Activated T-cell treated with anti-CD3 and anti-CD28 coated beads, Interleukin-2, amount 50 U/mL, for 4 hours (primary cell): ENCODE measurements at regions not wholly inside any gene's neighbourhood (a gene's known extent, or its start where the extent isn't known, plus 50 kb on each side); places are given as distances from the start of the nearest gene placed in this dataset.
"Not testable (repeated sequence)": the region's sequence is repeated elsewhere in the genome, so short reads cannot be mapped to it uniquely, and the experiment has no call there.

Source experiments
- ATAC-seq, 2 donors: fragments of 200-7000 bp; cut with Tn5 transposase; one replicate each; pipeline ENCODE4 v1.10.0; 2021
- DNase-seq: peaks from one replicate; pipeline ENCODE4 v3.0.0-alpha.2; 2020
- H3K27me3 Mint-ChIP-seq: one replicate; pipeline ENCODE4 v1.8.0; 2021; ENCODE audit warnings: low read depth, mixed read lengths
- H3K36me3 Mint-ChIP-seq: one replicate; pipeline ENCODE4 v1.8.0; 2022; ENCODE audit warnings: mixed read lengths; ENCODE audit not compliant: insufficient read depth
- H3K4me1 Mint-ChIP-seq: one replicate; pipeline ENCODE4 v1.8.0; 2021; ENCODE audit warnings: low read depth, mixed read lengths
- H3K4me3 Mint-ChIP-seq: one replicate; pipeline ENCODE4 v1.8.0; 2021; ENCODE audit warnings: mild to moderate bottlenecking, moderate library complexity, mixed read lengths
- H3K9me3 Mint-ChIP-seq: one replicate; pipeline ENCODE4 v1.8.0; 2021; ENCODE audit warnings: mixed read lengths

- Mint-ChIP-seq H3K4me1 (no peaks in the 10 kb centered on the region), H3K36me3 (no peaks in the 10 kb centered on the region), H3K4me3 (no peak overlapping the region), H3K27me3 (no peaks in the 10 kb centered on the region), H3K9me3 (no peaks in the 10 kb centered on the region)
- DNase-seq, result no peak
- no peak for ATAC-seq
Measured at GRCh38 chr3:88262527-88262926, 112.8 kb downstream of the C3orf38 start.

DNA sequence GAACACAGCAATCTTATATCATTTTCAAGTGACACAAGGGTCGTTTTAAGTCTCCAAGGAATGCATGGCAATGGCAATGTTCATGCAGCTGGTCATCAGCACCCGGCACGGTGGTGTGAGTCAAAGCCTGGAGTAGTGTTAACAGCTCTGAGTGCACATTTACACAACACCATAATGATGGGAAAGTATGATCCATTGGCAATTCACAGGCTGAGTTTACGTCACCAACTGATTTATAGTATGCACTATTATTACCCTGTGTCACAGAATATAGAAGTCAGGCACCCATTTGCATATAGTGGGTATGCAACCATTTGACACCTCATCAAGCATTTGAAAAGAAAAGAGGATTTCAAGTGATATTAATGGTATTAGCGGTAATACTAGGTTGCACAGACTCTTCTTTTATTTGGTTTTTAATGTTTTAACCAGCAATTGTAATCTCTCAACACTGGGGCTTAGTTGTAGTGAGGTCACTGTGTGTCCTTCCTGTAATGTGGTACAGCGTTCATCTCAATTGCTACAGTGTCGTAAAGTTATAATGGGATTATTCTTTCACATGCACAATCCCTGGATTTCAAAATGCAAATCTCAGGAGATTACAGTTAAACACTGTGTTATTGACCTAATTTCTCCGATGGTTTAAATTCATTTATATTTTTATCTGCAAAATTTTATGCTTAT, 113.8 kb downstream of the C3orf38 start:
- Mint-ChIP-seq H3K4me1 (no peaks in the 10 kb centered on the region), H3K4me3 (no peak overlapping the region), H3K36me3 (no peaks in the 10 kb centered on the region), H3K9me3 (no peaks in the 10 kb centered on the region), H3K27me3 (no peaks in the 10 kb centered on the region)
- ATAC-seq, result no peak
- DNase-seq, result no peak

- no peak overlapping the region for H3K4me3 Mint-ChIP-seq
- no peaks in the 10 kb centered on the region for H3K36me3 Mint-ChIP-seq
- no peak for ATAC-seq
- no peaks in the 10 kb centered on the region for H3K9me3 Mint-ChIP-seq
- no peaks in the 10 kb centered on the region for H3K27me3 Mint-ChIP-seq
- no peaks in the 10 kb centered on the region for H3K4me1 Mint-ChIP-seq
- DNase-seq, result no peak
Measured at GRCh38 chr3:88267441-88267840, 117.7 kb downstream of the C3orf38 start.

DNA sequence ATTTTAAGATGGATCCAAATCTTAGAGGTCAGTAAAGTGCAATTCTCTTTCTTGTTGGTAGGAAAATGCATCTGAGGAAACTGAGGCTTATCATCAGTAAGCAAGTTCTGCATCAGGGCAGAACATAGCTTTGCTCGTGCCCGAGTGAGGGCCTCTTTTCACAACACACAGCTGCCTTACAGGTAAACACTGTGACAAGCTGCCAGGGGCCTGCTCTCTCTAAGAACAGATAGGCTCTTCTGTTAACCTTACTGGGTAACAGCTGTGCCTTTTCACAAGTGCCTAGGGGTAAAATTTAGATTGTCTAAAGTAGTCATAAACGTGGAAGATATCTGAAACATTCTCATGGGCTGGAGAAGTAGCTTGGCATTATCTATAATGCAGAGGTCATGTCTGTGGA, 118.1 kb downstream of the C3orf38 start:
- Mint-ChIP-seq H3K4me1 (no peaks in the 10 kb centered on the region), H3K4me3 (no peak overlapping the region), H3K27me3 (no peaks in the 10 kb centered on the region), H3K36me3 (no peaks in the 10 kb centered on the region), H3K9me3 (no peaks in the 10 kb centered on the region)
- DNase-seq, result no peak
- ATAC-seq, result no peak

GRCh38 chr3:88280326-88280725, 130.6 kb downstream of the C3orf38 start:
- DNase-seq (no peak), ATAC-seq (no peak)
- no peaks in the 10 kb centered on the region for H3K9me3 Mint-ChIP-seq
- H3K36me3 Mint-ChIP-seq, result no peaks in the 10 kb centered on the region
- H3K27me3 Mint-ChIP-seq, result no peaks in the 10 kb centered on the region
- no peak overlapping the region for H3K4me3 Mint-ChIP-seq
- H3K4me1 Mint-ChIP-seq, result no peaks in the 10 kb centered on the region

DNA sequence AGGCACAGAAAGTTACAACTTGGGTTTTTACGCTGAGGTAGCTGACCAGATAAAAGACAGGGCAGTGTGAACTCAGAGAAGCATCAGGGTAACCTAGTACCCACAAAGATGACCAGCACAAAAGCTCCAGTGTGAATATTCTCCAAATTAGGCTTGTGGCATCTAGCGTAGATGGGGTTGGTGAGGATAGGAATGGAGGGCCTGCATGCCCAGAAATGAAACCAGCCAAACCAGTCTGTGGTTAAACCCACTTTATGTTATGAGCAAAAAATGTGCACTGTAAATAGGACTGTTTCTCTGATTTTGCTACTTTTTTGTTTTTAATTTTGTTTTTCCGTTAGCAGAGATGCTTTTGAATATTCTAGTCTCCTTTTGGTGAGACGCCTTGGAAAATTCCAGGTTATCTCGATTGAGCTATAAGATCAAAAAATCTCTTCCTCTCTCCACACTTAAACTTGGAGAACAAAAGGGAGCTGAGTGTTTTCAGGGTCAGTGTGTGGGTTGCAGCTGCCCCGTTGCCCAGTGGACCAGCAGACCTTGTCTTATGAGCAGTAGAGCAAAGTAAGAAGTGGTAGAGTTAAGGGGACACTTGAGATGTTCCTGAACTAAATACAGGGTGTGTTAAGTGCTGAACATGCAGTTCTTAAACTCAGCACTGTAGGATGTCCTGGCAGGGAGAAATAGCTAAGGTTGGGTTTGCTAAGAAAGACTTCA, 132.9 kb downstream of the C3orf38 start:
- Mint-ChIP-seq H3K9me3 (no peaks in the 10 kb centered on the region), H3K36me3 (no peaks in the 10 kb centered on the region), H3K4me1 (no peaks in the 10 kb centered on the region), H3K27me3 (no peaks in the 10 kb centered on the region), H3K4me3 (no peak overlapping the region)
- ATAC-seq, result no peak
- no peak for DNase-seq

DNA sequence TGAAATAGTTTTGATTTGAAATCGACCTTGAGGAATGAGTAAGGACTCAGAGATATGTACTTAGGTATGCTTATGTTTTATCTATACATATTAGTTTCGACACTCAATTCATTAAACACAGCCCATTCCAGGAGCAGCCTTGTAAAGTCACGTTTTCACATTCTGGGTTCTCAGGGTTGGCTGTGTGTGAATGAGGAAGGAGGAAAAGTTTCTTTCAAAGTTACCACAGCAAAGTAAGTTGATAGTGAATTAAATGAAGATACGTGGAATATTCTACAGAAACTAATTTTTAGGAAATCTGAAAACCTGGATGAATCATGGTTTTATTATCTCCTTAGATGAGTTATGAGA, 133.5 kb downstream of the C3orf38 start:
- Mint-ChIP-seq H3K27me3 (no peaks in the 10 kb centered on the region), H3K4me1 (no peaks in the 10 kb centered on the region), H3K4me3 (no peak overlapping the region), H3K36me3 (no peaks in the 10 kb centered on the region), H3K9me3 (no peaks in the 10 kb centered on the region)
- DNase-seq (no peak), ATAC-seq (no peak)

DNA sequence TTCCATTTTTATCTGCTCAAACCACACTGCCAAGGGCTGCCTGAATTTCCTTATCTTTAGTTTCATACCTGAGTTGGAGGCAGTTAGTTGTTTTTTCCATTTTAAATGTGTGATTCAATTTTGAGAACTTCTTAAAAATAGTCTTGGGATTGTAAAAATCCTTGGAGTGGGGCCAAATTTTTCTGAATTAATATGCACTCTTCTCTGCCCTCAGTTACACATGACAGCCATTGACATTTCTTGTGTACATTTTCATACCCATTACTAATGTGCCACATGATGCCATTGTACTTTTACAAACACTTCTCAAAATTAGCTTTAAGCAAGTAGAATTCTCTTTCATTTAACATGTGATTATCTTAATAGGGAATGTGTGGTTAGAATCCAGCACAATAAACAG, 141.7 kb downstream of the C3orf38 start:
- DNase-seq, result no peak
- H3K36me3 Mint-ChIP-seq, result no peaks in the 10 kb centered on the region
- ATAC-seq, result no peak
- H3K27me3 Mint-ChIP-seq, result no peaks in the 10 kb centered on the region
- H3K4me1 Mint-ChIP-seq, result no peaks in the 10 kb centered on the region
- peaks cover 3% of the 10 kb centered on the region for H3K9me3 Mint-ChIP-seq
- H3K4me3 Mint-ChIP-seq, result no peak overlapping the region

DNA sequence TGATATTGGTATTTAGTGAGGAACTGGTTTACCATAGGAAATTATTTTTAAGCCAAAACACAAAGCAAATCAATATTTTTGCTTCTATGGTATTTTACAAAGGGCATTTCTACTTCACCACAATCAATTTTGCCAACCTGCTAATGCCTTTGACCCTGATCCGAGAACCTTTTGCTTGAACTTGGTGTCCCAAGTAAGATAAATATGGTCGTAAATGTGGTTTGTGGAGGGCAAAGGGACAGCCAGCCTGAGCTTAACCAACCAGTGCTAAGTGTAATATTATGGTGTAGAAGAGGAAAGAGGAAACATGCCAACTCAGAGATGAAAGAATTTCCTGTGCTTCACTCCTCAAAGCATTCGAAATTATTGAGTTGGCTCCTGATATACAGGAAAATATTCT, 148.4 kb downstream of the C3orf38 start:
- Mint-ChIP-seq H3K27me3 (no peaks in the 10 kb centered on the region), H3K4me3 (no peak overlapping the region), H3K4me1 (no peaks in the 10 kb centered on the region), H3K9me3 (peaks cover 3% of the 10 kb centered on the region), H3K36me3 (no peaks in the 10 kb centered on the region)
- no peak for ATAC-seq
- DNase-seq, result no peak

DNA sequence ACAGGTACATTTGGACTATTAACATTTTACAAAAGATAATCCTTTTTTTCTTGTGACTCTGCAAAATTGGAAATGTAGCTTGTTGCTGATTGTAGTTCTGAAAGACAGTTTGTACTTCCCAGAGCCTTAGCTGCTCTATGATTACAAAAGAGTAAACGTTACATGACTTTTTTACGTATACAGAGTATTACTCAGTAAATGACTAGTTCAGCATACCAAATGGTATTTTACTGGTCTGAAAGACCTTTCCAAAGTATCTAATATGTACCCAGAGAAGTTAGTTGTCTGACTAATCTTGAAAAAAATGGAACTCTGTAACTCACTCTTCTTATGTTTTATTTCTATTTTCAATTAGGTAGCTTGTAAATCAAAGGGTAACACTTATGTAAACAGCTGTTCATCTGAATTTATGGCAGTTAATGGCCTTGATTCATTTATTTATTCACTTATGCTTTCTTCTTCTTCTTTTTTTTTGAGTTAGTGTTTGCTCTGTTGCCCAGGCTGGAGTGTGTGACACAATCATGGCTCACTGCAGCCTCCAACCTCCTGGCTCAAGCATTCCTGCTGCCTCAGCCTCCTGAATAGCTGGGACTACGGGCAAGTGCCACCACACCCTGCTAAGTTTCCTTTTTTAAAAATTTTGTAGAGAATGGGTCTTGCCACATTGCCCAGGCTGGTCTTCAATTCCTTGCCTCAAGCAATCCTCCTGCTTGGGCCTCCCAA, 151.7 kb downstream of the C3orf38 start:
- Mint-ChIP-seq H3K36me3 (no peaks in the 10 kb centered on the region), H3K27me3 (no peaks in the 10 kb centered on the region), H3K9me3 (no peaks in the 10 kb centered on the region), H3K4me1 (no peaks in the 10 kb centered on the region), H3K4me3 (no peak overlapping the region)
- ATAC-seq (no peak), DNase-seq (no peak)

- H3K27me3 Mint-ChIP-seq, result no peaks in the 10 kb centered on the region
Measured at GRCh38 chr3:88301996-88302393, 152.2 kb downstream of the C3orf38 start.

DNA sequence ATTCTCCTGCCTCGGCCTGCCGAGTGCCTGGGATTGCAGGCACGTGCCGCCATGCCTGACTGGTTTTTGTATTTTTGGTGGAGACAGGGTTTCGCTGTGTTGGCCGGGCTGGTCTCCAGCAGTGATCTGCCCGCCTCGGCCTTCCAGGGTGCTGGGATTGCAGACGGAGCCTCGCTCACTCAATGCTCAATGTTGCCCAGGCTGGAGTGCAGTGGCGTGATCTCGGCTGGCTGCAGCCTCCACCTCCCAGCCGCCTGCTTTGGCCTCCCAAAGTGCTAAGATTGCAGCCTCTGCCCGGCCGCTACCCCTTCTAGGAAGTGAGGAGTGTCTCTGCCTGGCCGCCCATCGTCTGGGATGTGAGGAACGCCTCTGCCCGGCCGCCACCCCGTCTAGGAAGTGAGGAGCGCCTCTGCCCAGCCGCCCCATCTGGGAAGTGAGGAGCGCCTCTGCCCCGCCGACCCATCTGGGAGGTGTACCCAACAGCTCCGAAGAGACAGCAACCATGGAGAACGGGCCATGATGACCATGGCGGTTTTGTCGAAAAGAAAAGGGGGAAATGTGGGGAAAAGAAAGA, 153.7 kb downstream of the C3orf38 start:
- H3K4me3 Mint-ChIP-seq, ATAC-seq, DNase-seq, H3K36me3 Mint-ChIP-seq, H3K27me3 Mint-ChIP-seq, H3K4me1 Mint-ChIP-seq, H3K9me3 Mint-ChIP-seq: not testable (repeated sequence)

More at GRCh38 chr3:88301996-88302393, 152.2 kb downstream of the C3orf38 start:
- DNase-seq, result no peak
- no peak for ATAC-seq
- Mint-ChIP-seq H3K4me3 (no peak overlapping the region), H3K4me1 (no peaks in the 10 kb centered on the region), H3K9me3 (no peaks in the 10 kb centered on the region), H3K36me3 (no peaks in the 10 kb centered on the region)

DNA sequence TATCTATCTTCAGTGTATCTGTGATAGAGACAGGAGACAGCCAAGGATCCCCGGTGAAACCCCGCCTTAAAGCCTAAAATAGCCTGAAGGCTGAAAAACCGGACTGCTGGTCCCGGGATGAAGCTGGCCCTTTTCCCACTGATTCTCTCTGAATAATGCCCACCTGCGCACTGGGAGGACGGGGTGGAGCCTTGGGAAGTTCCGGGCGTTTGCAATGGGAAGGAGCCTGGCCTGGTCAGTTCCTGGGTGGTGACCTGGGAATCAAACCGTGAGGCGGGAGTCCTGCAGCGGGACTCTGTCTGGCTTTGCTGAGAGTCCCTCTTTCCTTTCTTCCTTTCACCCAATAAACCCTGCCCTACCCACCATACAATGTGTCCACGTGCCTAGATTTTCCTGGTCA, 157.9 kb downstream of the C3orf38 start:
- Mint-ChIP-seq H3K4me1 (no peaks in the 10 kb centered on the region), H3K27me3 (no peaks in the 10 kb centered on the region), H3K4me3 (no peak overlapping the region), H3K9me3 (no peaks in the 10 kb centered on the region), H3K36me3 (no peaks in the 10 kb centered on the region)
- DNase-seq (no peak), ATAC-seq (no peak)

- no peaks in the 10 kb centered on the region for H3K9me3 Mint-ChIP-seq
- DNase-seq (no peak), ATAC-seq (no peak)
- no peaks in the 10 kb centered on the region for H3K27me3 Mint-ChIP-seq
- H3K36me3 Mint-ChIP-seq, result no peaks in the 10 kb centered on the region
- no peak overlapping the region for H3K4me3 Mint-ChIP-seq
- H3K4me1 Mint-ChIP-seq, result no peaks in the 10 kb centered on the region
Measured at GRCh38 chr3:88311826-88312225, 162.1 kb downstream of the C3orf38 start.

DNA sequence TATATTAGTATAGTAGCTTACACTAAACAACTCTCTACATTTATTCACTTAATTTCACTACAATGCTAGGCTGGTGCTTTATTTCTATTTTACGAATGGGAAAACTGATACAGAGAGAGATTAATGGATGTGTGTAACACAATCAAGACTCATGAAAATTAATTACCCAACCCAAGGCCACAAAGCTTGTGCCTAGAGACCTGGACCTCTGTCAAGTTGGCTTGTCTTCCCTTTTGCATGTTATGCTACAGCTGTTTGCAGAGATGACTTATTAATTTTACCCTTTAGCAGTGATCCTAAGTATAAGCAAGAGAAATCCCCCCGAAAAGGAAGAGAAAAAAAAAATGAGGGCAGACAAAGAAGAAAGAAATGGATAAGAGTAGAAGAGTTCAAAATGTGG, 162.5 kb downstream of the C3orf38 start:
- Mint-ChIP-seq H3K36me3 (no peaks in the 10 kb centered on the region), H3K4me3 (no peak overlapping the region), H3K4me1 (no peaks in the 10 kb centered on the region), H3K9me3 (no peaks in the 10 kb centered on the region), H3K27me3 (no peaks in the 10 kb centered on the region)
- DNase-seq (no peak), ATAC-seq (no peak)
